Mesenchymal stem cell (in vitro differentiated cells and primary cell): ENCODE measurements at regions not wholly inside any gene's neighbourhood (a gene's known extent, or its start where the extent isn't known, plus 50 kb on each side); places are given as distances from the start of the nearest gene placed in this dataset.

Experiments
- DNase-seq: peaks from one replicate; pipeline ENCODE4 v3.0.0-alpha.2; 2013
- H2AFZ ChIP-seq: one replicate; pipeline ENCODE4 v1.6.1; 2013; ENCODE audit warnings: low read depth, mild to moderate bottlenecking, control low read depth, inconsistent platforms, low read length, moderate library complexity
- H2AK5ac ChIP-seq: 2 replicates; pipeline ENCODE4 v1.6.1; 2013; ENCODE audit warnings: low read length, moderate library complexity, mild to moderate bottlenecking, inconsistent platforms; ENCODE audit not compliant: severe bottlenecking
- H2BK120ac ChIP-seq: one replicate; pipeline ENCODE4 v1.6.1; 2013; ENCODE audit warnings: low read depth, mild to moderate bottlenecking, inconsistent platforms, low read length, moderate library complexity
- H2BK12ac ChIP-seq, 2 experiments: one replicate each; pipeline ENCODE4 v1.6.1; 2013; ENCODE audit warnings: inconsistent platforms in 2 of 2, low read length in 2 of 2, mild to moderate bottlenecking in 2 of 2, moderate library complexity in 2 of 2, control low read depth in 1 of 2
- H2BK15ac ChIP-seq: one replicate; pipeline ENCODE4 v1.6.1; 2013; ENCODE audit warnings: mild to moderate bottlenecking, low read depth, inconsistent platforms; ENCODE audit not compliant: poor library complexity, severe bottlenecking
- H2BK5ac ChIP-seq: 2 replicates; pipeline ENCODE4 v1.6.1; 2013; ENCODE audit warnings: low read depth, mild to moderate bottlenecking, low read length, control low read depth, inconsistent platforms; ENCODE audit not compliant: poor library complexity, severe bottlenecking
- H3K14ac ChIP-seq, 2 experiments: one replicate each; pipeline ENCODE4 v1.6.1; 2013; ENCODE audit warnings: inconsistent platforms in 2 of 2, low read length in 2 of 2, control low read depth in 1 of 2, mild to moderate bottlenecking in 1 of 2, moderate library complexity in 1 of 2
- H3K18ac ChIP-seq, 2 experiments: one replicate each; pipeline ENCODE4 v1.6.1; 2013; ENCODE audit warnings: inconsistent platforms in 2 of 2, low read length in 2 of 2, control low read depth in 1 of 2, low read depth in 1 of 2, mild to moderate bottlenecking in 1 of 2
- H3K23ac ChIP-seq, 2 experiments: one replicate each; pipeline ENCODE4 v1.6.1; 2013; ENCODE audit warnings: inconsistent platforms in 2 of 2, low read length in 2 of 2, mild to moderate bottlenecking in 2 of 2, moderate library complexity in 2 of 2, control low read depth in 1 of 2
- H3K27ac ChIP-seq: 2 replicates; pipeline ENCODE4 v1.5.1; 2013; ENCODE audit warnings: mild to moderate bottlenecking, moderate library complexity, low read length, control low read depth, inconsistent platforms; ENCODE audit not compliant: poor library complexity, severe bottlenecking
- H3K27me3 ChIP-seq, 2 experiments: 2 replicates each; pipeline versions ENCODE4 v1.6.1 to v1.7.0; 2013; ENCODE audit warnings: low read length in 2 of 2, mild to moderate bottlenecking in 2 of 2, moderate library complexity in 2 of 2, control low read depth in 1 of 2, inconsistent platforms in 1 of 2; ENCODE audit not compliant: control insufficient read depth in 1 of 2, insufficient read depth in 1 of 2
- H3K36me3 ChIP-seq, 2 experiments: 2 replicates each; pipeline versions ENCODE4 v1.6.1 to v1.7.0; 2013; ENCODE audit warnings: low read length in 2 of 2, control low read depth in 1 of 2, inconsistent platforms in 1 of 2, low read depth in 1 of 2, mild to moderate bottlenecking in 1 of 2; ENCODE audit not compliant: insufficient read depth in 2 of 2, control insufficient read depth in 1 of 2
- H3K4ac ChIP-seq, 2 experiments: one replicate each; pipeline ENCODE4 v1.6.1; 2013; ENCODE audit warnings: inconsistent platforms in 2 of 2, low read length in 2 of 2, mild to moderate bottlenecking in 2 of 2, moderate library complexity in 2 of 2, control low read depth in 1 of 2, low read depth in 1 of 2
- H3K4me1 ChIP-seq: 2 replicates; pipeline ENCODE4 v1.6.1; 2013; ENCODE audit warnings: low read depth, low read length, control low read depth; ENCODE audit not compliant: control insufficient read depth, insufficient read depth
- H3K4me2 ChIP-seq: 2 replicates; pipeline ENCODE4 v1.6.1; 2013; ENCODE audit warnings: low read length, mild to moderate bottlenecking, inconsistent platforms; ENCODE audit not compliant: poor library complexity, severe bottlenecking
- H3K4me3 ChIP-seq, 2 experiments: 2 replicates each; pipeline versions ENCODE4 v1.5.1 to v1.7.0; 2013; ENCODE audit warnings: low read length in 2 of 2, mild to moderate bottlenecking in 2 of 2, control low read depth in 1 of 2, low read depth in 1 of 2; ENCODE audit not compliant: insufficient read depth in 1 of 2
- H3K79me1 ChIP-seq: replicated peaks from 2 replicates; pipeline ENCODE4 v1.6.1; 2013; ENCODE audit warnings: mild to moderate bottlenecking, control low read depth, low read length, inconsistent platforms; ENCODE audit not compliant: poor library complexity, severe bottlenecking
- H3K9ac ChIP-seq: 2 replicates; pipeline ENCODE4 v1.7.0; 2013; ENCODE audit warnings: mild to moderate bottlenecking, low read length, moderate library complexity
- H3K9me3 ChIP-seq: 2 replicates; pipeline ENCODE4 v1.7.0; 2013; ENCODE audit warnings: mild to moderate bottlenecking, low read length; ENCODE audit not compliant: control insufficient read depth
- H4K8ac ChIP-seq: one replicate; pipeline ENCODE4 v1.6.1; 2013; ENCODE audit warnings: inconsistent platforms, mild to moderate bottlenecking, low read length, moderate library complexity
- H4K91ac ChIP-seq: one replicate; pipeline ENCODE4 v1.6.1; 2013; ENCODE audit warnings: mild to moderate bottlenecking, low read length, inconsistent platforms
- WGBS: methylation state at CpG from one replicate; pipeline ENCODE4 v1.1.7; 2013; ENCODE audit warnings: mixed read lengths; 5-methylcytosine and 5-hydroxymethylcytosine counted together

- peaks cover 3% of the 10 kb centered on the region for H3K9me3 ChIP-seq
- H4K8ac ChIP-seq = no peak overlapping the region
- no peak overlapping the region for H2BK5ac ChIP-seq
- no peak for DNase-seq
- no peak overlapping the region for H3K9ac ChIP-seq
- no peak overlapping the region for H3K4me3 ChIP-seq
- no peaks in the 10 kb centered on the region for H3K79me1 ChIP-seq
- H4K91ac ChIP-seq = no peak overlapping the region
- no peak overlapping the region for H3K4me2 ChIP-seq
- H2AK5ac ChIP-seq = no peak overlapping the region
- no peak overlapping the region for H2BK15ac ChIP-seq
- H2BK12ac ChIP-seq = no peak overlapping the region
- no peaks in the 10 kb centered on the region for H3K27me3 ChIP-seq
- no peaks in the 10 kb centered on the region for H3K4me1 ChIP-seq
- no peak overlapping the region for H2BK120ac ChIP-seq
- H2AFZ ChIP-seq = no peak overlapping the region
- no peak overlapping the region for H3K4ac ChIP-seq
- 83% methylated on average over 1 of the region's 3 CpGs for WGBS
- H3K36me3 ChIP-seq = no peaks in the 10 kb centered on the region
- no peak overlapping the region for H3K27ac ChIP-seq
- no peak overlapping the region for H3K23ac ChIP-seq
- no peak overlapping the region for H3K18ac ChIP-seq
- no peak overlapping the region for H3K14ac ChIP-seq
These were observed 285.3 kb downstream of the SMARCA1 start for GRCh38 chrX:129238011-129238410.

DNA sequence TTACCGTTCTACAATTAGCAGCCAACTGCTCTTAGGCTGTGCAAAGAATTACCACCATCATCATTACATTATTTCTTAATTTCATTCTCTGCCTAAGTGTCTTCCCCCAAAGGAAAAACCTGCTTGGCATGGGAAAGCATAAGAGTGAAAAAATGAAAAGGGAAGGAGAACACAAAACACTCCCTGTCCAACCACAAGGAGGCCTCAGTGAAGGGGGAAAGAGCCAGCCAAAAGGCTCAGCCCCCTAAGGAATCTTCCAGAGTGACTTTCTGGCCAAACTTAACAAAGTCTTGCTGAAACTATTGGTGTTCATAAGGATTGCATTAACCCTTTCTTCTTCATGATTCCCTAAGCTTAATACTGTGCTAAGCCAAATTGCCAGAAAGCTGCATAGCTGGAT lies 287.4 kb downstream of the SMARCA1 start:
- no peaks in the 10 kb centered on the region for H3K27me3 ChIP-seq
- WGBS = 60% methylated on average over 1 of the region's 1 CpG
- no peak overlapping the region for H2BK120ac ChIP-seq
- no peak overlapping the region for H3K9ac ChIP-seq
- H3K4me3 ChIP-seq = no peak overlapping the region
- H3K18ac ChIP-seq = no peak overlapping the region
- H3K4ac ChIP-seq = no peak overlapping the region
- no peak overlapping the region for H2BK15ac ChIP-seq
- H2AK5ac ChIP-seq = no peak overlapping the region
- H3K27ac ChIP-seq = no peak overlapping the region
- peaks cover 3% of the 10 kb centered on the region for H3K9me3 ChIP-seq
- no peak overlapping the region for H3K23ac ChIP-seq
- H2AFZ ChIP-seq = no peak overlapping the region
- H4K91ac ChIP-seq = no peak overlapping the region
- no peak overlapping the region for H2BK12ac ChIP-seq
- H3K36me3 ChIP-seq = no peaks in the 10 kb centered on the region
- no peaks in the 10 kb centered on the region for H3K4me1 ChIP-seq
- H3K4me2 ChIP-seq = no peak overlapping the region
- no peak overlapping the region for H3K14ac ChIP-seq
- H4K8ac ChIP-seq = no peak overlapping the region
- H3K79me1 ChIP-seq = no peaks in the 10 kb centered on the region
- no peak for DNase-seq
- H2BK5ac ChIP-seq = no peak overlapping the region

GRCh38 chrX:129233786-129234185 lies 289.5 kb downstream of the SMARCA1 start:
- Histone ChIP-seq H3K4me1 (no peaks in the 10 kb centered on the region), H2BK5ac (no peak overlapping the region), H2AK5ac (no peak overlapping the region), H3K18ac (no peak overlapping the region), H2BK12ac (no peak overlapping the region), H3K27ac (no peak overlapping the region), H3K27me3 (no peaks in the 10 kb centered on the region), H3K36me3 (no peaks in the 10 kb centered on the region), H3K9me3 (no peaks in the 10 kb centered on the region), H2AFZ (no peak overlapping the region), H3K4me3 (no peak overlapping the region), H3K79me1 (no peaks in the 10 kb centered on the region), H4K8ac (no peak overlapping the region), H2BK120ac (no peak overlapping the region), H3K14ac (no peak overlapping the region), H2BK15ac (no peak overlapping the region), H3K4ac (no peak overlapping the region), H4K91ac (no peak overlapping the region), H3K9ac (no peak overlapping the region), H3K4me2 (no peak overlapping the region), H3K23ac (no peak overlapping the region)
- WGBS = 75% methylated on average over 1 of the region's 1 CpG
- no peak for DNase-seq

- Histone ChIP-seq H2BK5ac (no peak overlapping the region), H2BK15ac (no peak overlapping the region), H3K9me3 (peaks cover 6% of the 10 kb centered on the region), H3K79me1 (no peaks in the 10 kb centered on the region), H4K8ac (no peak overlapping the region), H2BK12ac (no peak overlapping the region), H3K27ac (no peak overlapping the region), H3K14ac (no peak overlapping the region), H3K18ac (no peak overlapping the region), H2BK120ac (no peak overlapping the region), H3K4me3 (no peak overlapping the region), H3K4ac (no peak overlapping the region), H3K36me3 (no peaks in the 10 kb centered on the region), H3K27me3 (no peaks in the 10 kb centered on the region), H4K91ac (no peak overlapping the region), H3K9ac (no peak overlapping the region), H2AFZ (no peak overlapping the region), H3K23ac (no peak overlapping the region), H3K4me2 (no peak overlapping the region), H2AK5ac (no peak overlapping the region), H3K4me1 (no peaks in the 10 kb centered on the region)
- DNase-seq = no peak
- 53% methylated on average over 5 of the region's 5 CpGs for WGBS
These were observed 292.3 kb downstream of the SMARCA1 start for GRCh38 chrX:129230850-129231512.
